ENCODE measurements at regions not wholly inside any gene's neighbourhood (a gene's known extent, or its start where the extent isn't known, plus 50 kb on each side); places are given as distances from the start of the nearest gene placed in this dataset.

- TF ChIP-seq POLR2A (IDR thresholded peaks at IDR 0.05), result no peak
- TF ChIP-seq CTCF (IDR thresholded peaks at IDR 0.05), result no peak
Measured at GRCh38 chrY:8092926-8093325, 1181.4 kb upstream of the AMELY start.

Measured in esophagus squamous epithelium (tissue), 4 donors.